SHP77 (cell line): ENCODE measurements at regions not wholly inside any gene's neighbourhood (a gene's known extent, or its start where the extent isn't known, plus 50 kb on each side); places are given as distances from the start of the nearest gene placed in this dataset.

Source experiments
- DNase-seq, 2 experiments: peaks; one replicate each; lab custom pipeline; 2025; lab: John Stamatoyannopoulos, UW

DNA sequence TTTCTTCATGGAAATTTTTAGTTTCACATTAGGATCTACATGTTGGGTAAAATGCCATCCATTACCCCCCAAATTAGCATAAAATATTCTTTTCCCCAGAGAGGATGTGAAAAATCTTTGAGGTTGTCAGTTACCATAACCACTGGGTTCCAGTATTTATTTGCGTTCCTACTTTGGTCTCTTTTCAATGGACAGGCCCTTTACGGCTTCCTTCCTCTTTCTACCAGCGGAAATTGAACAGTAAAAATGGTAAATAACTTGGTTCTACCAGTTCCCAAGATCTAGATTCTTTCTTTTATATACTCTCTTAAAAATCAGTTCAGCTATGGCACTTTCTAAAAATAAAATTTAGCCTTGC is 169.2 kb upstream of the APCDD1 start:
- no peak for DNase-seq

DNA sequence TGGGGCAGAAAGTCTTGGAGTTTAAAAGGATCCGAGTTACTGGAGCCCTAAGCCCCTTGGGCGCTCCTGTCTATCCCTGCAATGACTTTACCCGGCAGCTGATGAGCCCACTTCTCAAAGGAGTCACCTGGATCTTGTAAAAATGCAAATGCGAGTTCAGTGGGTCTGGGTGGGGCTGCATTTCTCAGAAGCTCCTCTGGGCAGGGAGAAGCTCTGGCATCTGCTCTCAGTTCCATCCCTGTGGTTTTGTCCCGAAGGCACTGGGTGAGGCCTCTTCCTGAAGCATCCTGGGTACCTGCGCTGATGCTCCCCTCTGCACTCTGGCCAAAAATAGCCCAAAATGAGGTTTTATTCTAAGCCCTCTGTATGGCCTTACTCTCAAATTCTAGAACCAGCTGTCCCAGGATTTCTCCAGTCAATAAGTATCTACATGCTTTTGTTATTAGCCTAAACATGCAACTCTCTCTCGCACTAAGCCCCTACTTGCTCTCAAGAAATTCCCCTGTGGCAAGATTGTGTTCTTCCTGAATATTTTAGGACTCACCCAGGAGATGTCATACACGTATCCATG is 167.8 kb upstream of the APCDD1 start:
- no peak for DNase-seq

DNA sequence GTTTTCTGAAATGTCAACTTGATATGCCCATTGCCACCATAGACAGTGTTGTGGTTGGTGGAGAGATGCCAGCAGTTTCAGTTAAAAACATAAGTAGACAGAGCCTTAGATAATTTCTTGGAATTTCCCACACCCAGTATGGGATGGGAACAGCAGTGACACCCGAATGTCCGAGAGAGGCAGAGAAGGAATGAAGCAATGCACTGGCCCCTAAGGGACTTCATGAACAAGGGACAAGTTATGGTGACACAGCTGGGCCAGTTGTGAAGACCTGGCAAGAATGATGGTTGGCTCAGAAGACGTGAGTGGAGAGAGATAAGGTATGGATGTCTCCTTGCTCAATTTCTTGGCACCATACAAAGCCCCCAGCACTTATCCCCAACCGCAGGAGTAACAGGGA is 165.2 kb upstream of the APCDD1 start:
- DNase-seq = no peak

DNA sequence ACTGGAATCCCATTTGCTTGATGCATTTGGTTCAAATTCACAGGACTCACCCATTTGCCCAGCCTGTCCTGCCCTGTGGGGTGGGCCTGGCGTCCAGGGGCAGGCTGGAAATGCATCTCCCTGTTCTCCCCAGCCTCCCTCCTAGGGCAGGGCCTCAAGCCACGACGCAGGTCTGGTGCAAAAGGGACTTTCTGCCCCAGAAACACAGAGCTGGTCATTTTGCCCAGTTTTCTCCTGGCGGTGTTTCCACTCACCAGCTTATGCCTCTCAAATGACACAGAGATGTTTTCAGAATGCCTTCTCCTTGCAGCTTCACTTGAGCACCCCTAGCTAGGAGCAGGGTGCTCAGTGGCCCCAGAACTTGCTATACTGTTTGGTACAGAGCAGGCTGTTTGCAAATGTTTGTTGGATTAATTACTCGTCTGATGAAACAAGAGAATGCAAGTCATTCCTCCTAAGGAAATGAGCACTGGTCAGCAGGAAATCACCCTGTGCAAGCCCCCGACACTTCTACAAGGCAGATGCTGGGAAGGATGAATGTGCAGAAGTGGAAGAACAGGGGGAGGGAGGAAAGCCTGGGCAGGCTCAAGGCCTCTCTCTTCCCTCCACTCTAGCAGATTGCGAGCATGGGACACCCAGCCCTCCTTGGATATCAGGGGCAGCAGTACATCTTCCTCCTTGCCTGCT is 164.3 kb upstream of the APCDD1 start:
- DNase-seq = no peak

DNA sequence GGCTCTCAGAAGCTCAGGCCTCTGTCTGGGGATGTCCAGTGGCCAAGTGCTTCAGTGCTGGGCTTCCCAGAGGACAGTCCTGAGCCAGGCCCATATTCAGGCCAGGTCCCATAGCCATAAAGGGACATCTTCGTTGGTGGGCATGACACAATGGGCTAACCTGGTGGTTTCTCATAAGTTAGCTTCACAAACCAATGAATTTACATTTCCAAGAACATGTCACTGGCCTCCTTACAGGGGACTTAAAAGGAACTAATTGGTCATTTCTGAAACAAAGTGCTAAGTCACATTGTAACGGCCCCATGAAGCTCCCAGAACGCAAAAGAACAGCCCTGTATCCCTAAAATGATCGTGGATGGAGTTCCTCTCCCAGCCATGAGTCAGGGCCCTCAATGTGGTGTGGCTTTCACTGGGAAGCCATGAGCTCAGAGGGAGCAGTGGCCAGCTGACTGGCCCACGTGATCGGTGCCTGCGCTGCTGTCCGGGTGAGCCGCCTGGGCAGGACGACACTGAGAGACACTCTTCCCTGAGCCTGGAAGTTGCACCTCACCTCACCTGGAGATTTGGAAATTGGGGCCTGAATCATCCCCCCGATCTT is 163.7 kb upstream of the APCDD1 start:
- DNase-seq = no peak

DNA sequence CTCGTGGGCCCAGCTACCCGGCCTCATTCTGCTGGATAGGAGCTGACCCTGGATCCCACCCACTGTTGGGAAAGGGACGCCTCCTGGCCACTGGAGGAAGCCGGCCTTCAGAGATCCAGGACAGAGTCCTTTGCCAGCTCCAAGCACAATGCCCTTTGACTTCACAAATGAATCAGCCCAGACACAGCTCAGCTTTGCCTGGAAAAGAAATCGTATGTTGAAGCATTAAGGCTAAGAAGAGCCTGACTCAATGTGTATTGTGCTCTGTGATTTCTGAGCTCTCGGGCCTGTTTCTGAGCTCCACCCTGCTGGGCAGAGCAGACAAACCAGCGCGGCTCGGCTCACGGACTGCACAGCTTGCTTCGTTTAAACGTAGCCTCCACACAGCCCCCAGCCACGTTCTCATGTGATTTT is 162.9 kb upstream of the APCDD1 start:
- no peak for DNase-seq

DNA sequence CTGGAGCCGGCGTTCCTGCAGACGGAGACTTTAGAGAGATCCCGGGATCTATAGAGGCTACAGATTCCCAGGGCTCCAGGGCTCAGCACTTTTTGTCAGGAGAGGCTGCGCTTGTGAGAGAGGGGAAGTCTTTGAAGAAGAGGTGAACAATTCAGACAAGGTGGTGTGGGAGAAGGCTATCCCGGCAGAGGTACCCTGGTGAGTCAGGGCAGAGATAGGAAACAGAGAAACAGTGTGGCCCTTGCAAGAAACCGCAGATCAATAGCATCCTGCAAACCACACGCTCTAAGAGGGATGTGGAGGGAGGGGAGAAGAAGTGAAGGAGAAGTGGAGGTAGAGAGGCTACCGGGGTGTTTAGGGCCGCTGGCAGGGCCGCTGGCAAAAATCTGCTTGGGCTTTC is 160.5 kb upstream of the APCDD1 start:
- DNase-seq = no peak

DNA sequence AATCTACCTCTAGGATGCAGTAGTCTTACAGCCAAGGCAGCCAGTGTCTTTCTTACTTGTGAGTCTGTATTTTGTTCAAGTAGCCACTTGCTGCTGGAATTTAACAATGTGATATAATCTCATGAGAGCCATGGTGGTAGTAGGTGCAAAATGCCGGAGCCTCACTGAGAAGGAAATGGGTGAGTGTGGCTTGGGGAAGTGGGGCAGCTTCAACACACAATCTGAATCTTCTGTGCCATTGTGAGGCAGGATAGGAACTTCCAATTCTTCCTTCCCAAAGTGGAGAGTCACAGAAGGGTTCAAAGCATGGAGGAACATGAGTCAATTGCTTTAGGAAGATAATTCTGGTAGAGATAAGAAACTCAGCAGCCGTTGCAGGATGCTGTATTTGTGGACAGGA is 158.7 kb upstream of the APCDD1 start:
- no peak for DNase-seq

DNA sequence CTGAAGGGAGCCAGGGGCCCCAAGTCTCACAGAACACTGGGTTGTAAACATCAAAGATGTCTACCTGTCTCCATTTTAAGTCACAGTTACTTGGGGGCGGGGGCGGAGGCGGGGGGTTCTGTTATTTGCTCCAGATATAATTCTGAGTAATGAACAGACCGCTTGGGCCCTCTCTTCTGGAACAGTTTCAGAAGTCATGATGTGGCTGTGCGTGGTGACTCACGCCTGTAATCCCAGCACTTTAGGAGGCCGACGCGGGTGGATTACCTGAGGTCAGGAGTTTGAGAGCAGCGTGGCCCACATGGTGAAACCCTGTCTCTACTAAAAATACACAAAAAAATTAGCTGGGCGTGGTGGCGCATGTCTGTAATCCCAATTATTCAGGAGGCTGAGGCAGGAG is 157.9 kb upstream of the APCDD1 start:
- no peak for DNase-seq

DNA sequence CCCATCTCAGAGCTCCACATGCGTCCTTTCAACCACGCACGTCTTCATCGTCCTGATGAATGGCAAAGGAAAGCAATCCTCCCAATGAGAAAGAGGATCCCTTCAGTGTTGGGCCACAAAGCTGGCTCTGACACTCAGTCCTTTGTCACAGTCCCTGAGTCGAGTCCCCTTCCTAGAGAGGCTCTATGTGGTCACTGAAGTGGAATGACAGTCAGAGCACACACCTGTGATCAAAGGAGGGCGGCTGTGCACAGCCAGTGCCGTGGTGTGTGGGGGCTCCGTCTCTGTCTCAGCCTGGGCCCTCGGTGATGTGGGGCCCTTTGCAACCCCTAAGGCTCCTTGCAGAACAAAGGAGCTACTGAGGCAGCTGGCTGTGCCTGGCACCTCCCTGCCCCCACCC is 157.3 kb upstream of the APCDD1 start:
- no peak for DNase-seq

DNA sequence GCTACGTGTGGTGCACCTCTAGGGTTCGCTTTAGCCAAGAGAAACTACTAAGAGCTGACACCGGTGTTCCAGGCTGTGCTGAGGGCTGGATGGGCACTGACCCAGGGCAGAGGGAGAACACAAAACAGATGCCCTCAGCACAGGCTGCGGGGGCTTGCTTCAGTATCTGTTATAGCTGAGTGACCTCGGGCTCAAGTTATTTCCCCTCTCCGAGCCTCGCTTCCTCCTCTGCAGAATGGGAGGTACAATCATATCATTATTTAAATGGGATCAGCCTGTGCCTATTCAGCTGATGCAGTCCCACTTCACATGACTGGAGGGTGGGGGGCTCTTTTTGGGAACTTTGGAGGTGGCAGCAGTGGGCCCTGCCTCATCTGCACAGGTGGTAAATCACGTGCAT is 156.1 kb upstream of the APCDD1 start:
- DNase-seq = no peak

DNA sequence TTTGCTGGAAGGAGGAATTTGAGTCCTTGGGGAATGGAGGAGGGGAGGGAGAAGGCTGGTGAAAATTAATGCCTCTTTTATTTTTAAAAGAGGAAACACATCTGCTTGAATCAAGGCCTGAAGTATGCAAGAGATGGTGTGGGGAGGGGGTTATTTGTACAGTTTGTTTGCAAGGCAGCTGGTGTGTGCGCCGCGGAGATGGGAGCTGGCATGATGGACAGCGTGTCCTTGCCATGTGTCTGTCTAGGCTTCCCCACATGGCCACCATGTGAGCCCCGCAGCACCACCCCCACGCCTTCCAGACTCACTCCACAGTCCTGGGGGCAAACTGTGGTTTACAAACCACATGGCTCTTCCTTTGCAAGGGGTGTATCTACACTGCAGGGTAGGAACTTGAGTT is 154.8 kb upstream of the APCDD1 start:
- no peak for DNase-seq

DNA sequence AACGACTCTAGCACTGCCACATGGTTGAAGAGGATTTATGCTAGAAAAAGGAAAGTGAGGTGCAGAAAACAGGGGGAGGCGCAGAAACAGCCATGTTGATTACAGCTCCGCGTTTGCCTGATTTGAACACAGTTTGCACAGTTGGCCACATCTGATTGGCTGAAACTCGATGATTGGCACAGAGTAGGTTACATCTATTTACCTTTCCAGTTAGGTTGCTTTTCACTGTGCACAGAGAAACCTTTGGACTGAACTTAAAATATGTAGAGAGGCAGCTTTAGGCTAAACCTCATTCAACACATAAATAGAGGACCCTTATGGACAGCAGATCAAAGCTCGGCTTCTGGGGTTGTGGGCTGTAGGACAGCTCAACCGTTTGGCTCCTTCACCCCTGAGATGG is 153.7 kb upstream of the APCDD1 start:
- no peak for DNase-seq

DNA sequence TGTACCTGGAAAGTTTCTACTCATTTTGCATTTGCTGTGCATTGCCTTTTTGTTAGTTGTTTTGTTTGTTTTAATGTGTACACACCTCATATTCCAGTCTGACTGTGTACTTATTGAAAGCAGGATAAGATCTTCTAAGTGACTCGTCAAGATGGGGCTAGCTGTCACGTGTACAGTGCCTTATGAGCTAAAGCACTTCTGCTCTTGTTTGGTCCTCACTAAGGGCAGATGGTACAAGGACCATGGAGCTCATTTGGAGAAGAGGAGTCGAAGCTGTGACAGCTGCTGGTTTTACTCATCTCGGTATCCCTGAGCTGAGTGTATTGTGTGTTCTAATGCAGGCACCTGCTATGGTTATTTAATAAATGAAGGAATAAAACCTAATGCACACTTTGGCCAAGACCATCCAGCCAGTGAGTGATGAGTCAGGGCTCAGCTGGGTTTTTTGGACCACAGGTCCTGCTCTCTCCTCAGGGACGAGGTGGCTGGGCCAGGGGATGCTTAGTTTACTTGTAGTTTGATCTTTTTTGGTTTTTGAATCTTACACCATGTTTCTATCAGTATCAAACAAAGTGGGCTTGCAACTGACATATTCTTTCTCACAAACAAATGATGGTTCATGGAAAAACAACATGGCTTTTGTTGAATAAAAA is 152.5 kb upstream of the APCDD1 start:
- peak in 1 of 2 experiments; percentile 7 for DNase-seq

DNA sequence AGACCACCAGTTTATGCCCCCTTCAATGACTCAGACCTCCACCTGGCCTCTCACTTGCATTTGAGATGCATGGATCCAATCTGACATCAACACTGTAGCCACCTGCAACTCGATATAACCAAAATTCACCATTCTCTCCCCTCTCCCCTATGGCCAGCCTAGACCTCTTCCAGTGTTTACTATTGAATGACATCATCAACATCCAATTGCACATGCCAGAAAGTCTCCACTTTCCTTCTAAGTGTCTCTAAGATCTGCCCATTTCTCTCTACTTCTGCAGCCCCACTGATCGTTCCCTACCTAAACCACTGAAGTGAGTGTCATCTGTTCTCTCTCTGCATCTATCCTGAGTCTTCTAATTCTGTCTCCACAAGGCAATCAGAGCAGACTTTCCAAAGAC is 151.3 kb upstream of the APCDD1 start:
- no peak for DNase-seq

DNA sequence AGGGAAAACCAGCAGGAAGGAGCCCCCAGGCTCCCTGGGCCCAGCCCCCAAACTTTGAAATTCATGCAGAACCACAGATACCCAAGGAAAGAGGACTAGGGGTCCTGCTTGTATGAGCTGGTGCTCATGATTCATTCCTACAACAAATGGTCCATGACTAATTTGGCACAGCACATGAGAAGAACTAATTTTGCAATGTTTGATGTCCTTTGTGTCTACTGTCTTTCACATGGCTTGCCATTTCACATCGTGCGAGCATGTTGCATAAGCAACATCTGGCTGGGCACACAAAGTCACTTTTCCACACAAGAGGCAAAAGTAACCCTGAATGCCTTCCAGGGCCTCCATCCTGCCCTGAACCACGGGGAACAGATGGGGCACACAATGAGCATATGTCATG is 149.6 kb upstream of the APCDD1 start:
- DNase-seq = no peak

DNA sequence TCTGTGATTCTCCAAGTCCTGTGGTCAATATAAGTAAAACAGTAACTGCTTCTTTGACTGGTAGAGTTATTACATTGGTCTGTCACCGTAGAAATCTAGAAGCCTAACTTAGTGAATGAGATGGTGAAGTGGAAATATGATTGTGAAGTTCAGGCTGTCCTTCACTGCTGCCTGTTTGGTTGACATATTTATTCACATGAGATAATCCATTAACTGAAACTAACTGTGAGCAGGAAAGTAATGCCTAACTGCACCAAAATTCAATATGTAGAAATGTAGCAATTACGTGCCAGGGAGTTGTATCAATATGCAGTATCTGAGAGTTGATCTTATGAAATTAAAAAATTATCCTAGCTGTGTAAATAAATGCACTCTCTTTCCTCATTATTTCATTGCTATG is 147.7 kb upstream of the APCDD1 start:
- no peak for DNase-seq

DNA sequence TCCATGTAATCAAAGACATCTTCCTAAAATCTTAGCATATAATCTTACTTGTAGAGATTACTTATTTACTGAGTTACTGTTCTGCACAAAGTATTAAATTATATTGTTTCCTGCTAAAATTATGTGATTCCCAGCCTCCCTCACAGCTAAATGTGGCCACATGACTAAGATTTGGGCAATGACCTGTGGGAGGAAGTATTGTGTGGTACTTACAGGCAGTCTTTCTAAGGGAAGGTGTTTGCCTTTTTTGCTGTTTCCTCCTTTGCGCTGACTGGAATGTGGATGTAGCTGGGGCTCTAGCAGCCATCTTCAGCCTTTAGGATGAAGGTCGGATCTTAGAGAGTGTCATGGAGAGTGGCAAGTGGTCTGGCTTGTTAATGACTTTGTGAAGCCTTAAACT is 146.3 kb upstream of the APCDD1 start:
- no peak for DNase-seq

DNA sequence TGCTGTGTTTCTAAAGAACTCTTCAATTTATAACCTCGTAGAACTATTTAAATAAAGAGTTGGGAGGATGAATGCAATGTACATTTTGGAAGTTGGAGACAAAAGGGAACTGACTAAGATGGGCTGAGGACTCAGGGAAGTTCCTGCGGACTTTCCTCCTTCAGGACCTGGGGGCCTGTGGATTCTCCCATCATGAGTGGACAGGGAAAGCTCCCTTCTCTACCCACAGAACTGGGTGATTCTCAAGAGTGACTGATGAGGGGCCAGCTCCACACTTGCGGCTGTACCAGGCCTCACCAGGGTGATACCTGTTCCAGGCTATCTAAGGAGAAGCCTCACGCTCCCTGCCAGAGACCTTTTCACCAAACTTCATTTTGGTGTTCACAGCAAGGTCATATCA is 143.8 kb upstream of the APCDD1 start:
- no peak for DNase-seq

DNA sequence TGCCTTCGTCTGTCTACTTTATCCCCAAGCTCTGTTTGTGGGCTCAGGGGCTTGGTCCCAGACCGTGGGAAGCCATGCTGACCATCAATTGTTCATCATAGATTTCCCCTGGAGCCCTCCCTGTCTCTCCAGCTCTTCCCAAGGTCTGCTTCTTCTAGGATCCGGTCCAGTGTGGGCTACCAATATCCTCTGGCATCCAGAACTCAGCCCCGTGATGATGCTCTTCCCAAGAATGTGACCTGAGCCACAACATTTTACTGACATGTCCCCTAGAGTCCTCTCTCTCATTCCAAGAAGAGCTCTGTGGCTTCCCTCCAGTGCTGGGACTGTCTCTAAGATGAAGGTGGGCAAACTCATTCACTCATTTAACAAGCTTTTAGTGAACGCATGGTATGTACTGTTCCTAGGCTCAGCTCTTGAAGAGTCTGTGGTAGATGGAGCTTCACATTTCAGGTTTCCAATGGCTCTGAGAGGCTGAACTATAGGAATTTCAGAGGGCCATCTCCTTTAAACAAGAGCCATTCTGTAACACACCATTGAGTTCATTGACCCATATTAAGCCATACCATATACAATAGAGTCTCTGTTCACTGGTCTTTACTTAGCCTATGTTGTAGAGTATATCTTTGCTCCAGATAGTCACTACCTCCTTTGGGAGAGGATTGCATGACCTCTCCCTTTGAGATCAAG is 142.0 kb upstream of the APCDD1 start:
- DNase-seq = no peak

DNA sequence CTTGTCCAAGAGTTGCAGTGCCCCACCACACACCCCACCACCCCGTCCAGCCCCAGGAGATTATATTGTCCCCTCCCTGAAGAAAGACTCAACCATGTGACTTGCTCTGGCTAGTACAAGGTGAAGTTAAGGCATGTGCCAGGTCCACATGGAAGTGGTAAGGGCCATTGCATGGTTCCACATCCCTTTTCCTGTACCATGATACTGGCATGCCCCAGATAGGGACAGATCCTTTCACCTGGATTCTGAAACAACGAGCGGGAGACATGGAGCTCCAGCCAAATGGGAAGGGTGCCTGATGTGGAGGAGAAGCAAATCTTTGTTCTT is 141.5 kb upstream of the APCDD1 start:
- DNase-seq = no peak

DNA sequence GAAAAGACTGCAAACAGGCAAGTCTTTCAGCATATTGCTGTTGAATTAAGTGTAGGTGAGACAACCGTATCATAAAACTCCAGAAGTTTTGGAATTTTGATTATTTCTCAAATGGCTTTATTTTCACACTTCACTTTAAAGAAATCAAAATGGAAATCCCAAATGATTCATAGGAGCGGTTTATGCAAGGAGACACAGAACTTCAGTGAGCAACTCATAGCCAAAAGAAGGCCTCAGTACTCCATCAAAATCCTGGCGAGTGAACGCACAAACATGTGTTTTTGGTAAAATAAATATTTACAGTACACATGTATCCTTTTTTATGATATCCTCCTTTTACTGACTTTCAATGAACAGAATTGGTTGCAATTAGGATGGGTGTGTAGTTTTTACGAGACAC is 140.4 kb upstream of the APCDD1 start:
- DNase-seq = no peak

DNA sequence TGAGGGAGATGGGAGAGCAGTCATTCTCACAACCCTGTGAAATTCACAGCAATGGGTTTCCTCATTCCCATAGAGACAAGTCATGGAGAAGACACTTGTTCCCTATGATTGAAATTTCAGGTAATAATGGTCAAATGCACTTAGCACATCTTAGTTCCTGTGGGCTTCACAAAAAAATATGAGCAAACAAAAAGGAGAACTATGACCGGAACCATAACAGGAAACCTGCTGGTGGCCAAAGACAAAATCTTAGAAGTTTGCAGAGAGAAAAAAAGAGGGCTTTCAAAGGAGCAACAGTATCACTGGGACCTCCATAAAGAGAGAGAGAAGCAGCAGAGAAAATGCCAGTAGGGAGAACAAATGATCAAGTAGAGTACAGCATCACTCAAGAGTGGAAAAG is 138.9 kb upstream of the APCDD1 start:
- DNase-seq = no peak
